Smooth muscle cell (in vitro differentiated cells): ENCODE measurements at regions not wholly inside any gene's neighbourhood (a gene's known extent, or its start where the extent isn't known, plus 50 kb on each side); places are given as distances from the start of the nearest gene placed in this dataset.

Source experiments
- DNase-seq: peaks from one replicate; lab custom pipeline; 2025; ENCODE audit not compliant: unreplicated experiment; lab: John Stamatoyannopoulos, UW
- H2AFZ ChIP-seq: fragments of 200-600 bp; sonication (generic); 2 replicates; pipeline ENCODE4 v1.6.0; 2016; ENCODE audit warnings: antibody characterized with exemption, low read depth, mild to moderate bottlenecking
- H3F3A ChIP-seq: fragments of 200-600 bp; sonication (generic); 2 replicates; pipeline ENCODE4 v1.6.0; 2017; ENCODE audit warnings: antibody characterized with exemption, low read depth
- H3K27ac ChIP-seq: fragments of 200-600 bp; sonication (generic); 2 replicates; pipeline ENCODE4 v1.5.1; 2016; ENCODE audit warnings: low read depth, mild to moderate bottlenecking
- H3K27me3 ChIP-seq: fragments of 200-600 bp; sonication (generic); 2 replicates; pipeline ENCODE4 v1.6.1; 2016; ENCODE audit warnings: low read depth, mild to moderate bottlenecking
- H3K36me3 ChIP-seq: fragments of 200-600 bp; sonication (generic); 2 replicates; pipeline ENCODE4 v1.5.1; 2016; ENCODE audit warnings: low read depth
- H3K4me1 ChIP-seq: fragments of 200-600 bp; sonication (generic); 2 replicates; pipeline ENCODE4 v1.5.1; 2016; ENCODE audit warnings: low read depth
- H3K4me2 ChIP-seq: fragments of 200-600 bp; sonication (generic); 2 replicates; pipeline ENCODE4 v1.6.0; 2016; ENCODE audit warnings: mild to moderate bottlenecking
- H3K4me3 ChIP-seq: fragments of 200-600 bp; sonication (generic); 2 replicates; pipeline ENCODE4 v1.5.1; 2016; ENCODE audit warnings: mild to moderate bottlenecking
- H3K79me2 ChIP-seq: fragments of 200-600 bp; sonication (generic); 2 replicates; pipeline ENCODE4 v1.6.0; 2016; ENCODE audit warnings: low read depth, mild to moderate bottlenecking
- H3K9ac ChIP-seq: fragments of 200-600 bp; sonication (generic); 2 replicates; pipeline ENCODE4 v1.6.0; 2016; ENCODE audit warnings: low read depth
- H3K9me3 ChIP-seq: fragments of 200-600 bp; sonication (generic); replicated peaks from 2 replicates; pipeline ENCODE4 v1.5.1; 2016; ENCODE audit warnings: low read depth
- H4K20me1 ChIP-seq: fragments of 200-600 bp; sonication (generic); 2 replicates; pipeline ENCODE4 v1.6.0; 2016; ENCODE audit warnings: low read depth
- WGBS: methylation state at CpG from one replicate; pipeline ENCODE4 v1.1.7; 2016; ENCODE audit warnings: low lambda C conversion rate; 5-methylcytosine and 5-hydroxymethylcytosine counted together
- TF ChIP-seq, protein P1 (sequence below): fragments of 200-600 bp; sonication (generic); IDR thresholded peaks from 2 replicates; pipeline ENCODE4 v1.5.1; 2017; ENCODE audit warnings: borderline replicate concordance, mild to moderate bottlenecking, antibody characterized with exemption; ENCODE audit not compliant: insufficient read depth, poor library complexity, severe bottlenecking

DNA sequence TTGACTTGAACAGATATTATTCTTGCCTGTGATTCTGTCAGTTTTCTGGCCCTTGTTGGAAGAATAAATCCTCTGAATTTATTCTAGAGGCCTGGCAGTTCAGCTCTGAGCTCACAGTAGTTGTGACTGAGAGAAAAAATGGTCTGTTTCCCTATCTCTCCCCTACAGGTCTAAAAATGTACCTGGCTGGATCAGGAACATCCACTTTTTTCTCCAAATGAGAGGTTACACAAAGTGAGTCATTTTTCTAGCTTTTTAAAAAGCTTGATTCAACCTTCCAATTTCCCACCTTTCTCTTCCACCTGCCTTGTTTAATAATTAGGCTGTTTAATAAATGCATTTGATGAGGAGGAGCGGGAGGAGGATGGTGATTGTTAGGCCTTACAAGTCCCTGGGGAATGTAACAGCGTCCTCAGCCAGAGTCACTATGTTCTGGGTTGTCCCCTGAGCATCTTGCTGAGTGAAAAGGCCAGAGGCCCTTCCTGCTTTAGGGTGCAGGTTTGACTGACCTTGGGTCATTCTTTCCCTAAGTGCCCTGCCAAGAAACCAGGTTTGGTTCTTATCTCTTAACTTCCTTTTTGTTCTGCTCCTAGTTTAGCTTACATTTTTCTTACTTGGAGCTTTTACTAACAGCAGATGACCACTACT lies 91.7 kb upstream of the FUT8 start:
- H3K9me3 ChIP-seq = no peaks in the 10 kb centered on the region
- no peaks in the 10 kb centered on the region for H3K27me3 ChIP-seq
- no peak overlapping the region for H3K4me2 ChIP-seq
- WGBS = 78% methylated on average over 2 of the region's 2 CpGs
- no peaks in the 10 kb centered on the region for H3K4me1 ChIP-seq
- no peak overlapping the region for H2AFZ ChIP-seq
- H3K27ac ChIP-seq = peak overlapping the region; percentile 29
- DNase-seq = no peak
- H3F3A ChIP-seq = no peaks in the 10 kb centered on the region
- TF ChIP-seq, protein P1, sequence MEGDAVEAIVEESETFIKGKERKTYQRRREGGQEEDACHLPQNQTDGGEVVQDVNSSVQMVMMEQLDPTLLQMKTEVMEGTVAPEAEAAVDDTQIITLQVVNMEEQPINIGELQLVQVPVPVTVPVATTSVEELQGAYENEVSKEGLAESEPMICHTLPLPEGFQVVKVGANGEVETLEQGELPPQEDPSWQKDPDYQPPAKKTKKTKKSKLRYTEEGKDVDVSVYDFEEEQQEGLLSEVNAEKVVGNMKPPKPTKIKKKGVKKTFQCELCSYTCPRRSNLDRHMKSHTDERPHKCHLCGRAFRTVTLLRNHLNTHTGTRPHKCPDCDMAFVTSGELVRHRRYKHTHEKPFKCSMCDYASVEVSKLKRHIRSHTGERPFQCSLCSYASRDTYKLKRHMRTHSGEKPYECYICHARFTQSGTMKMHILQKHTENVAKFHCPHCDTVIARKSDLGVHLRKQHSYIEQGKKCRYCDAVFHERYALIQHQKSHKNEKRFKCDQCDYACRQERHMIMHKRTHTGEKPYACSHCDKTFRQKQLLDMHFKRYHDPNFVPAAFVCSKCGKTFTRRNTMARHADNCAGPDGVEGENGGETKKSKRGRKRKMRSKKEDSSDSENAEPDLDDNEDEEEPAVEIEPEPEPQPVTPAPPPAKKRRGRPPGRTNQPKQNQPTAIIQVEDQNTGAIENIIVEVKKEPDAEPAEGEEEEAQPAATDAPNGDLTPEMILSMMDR = no peak
- no peaks in the 10 kb centered on the region for H4K20me1 ChIP-seq
- no peaks in the 10 kb centered on the region for H3K79me2 ChIP-seq
- H3K9ac ChIP-seq = no peak overlapping the region
- H3K4me3 ChIP-seq = no peak overlapping the region
- no peaks in the 10 kb centered on the region for H3K36me3 ChIP-seq

DNA sequence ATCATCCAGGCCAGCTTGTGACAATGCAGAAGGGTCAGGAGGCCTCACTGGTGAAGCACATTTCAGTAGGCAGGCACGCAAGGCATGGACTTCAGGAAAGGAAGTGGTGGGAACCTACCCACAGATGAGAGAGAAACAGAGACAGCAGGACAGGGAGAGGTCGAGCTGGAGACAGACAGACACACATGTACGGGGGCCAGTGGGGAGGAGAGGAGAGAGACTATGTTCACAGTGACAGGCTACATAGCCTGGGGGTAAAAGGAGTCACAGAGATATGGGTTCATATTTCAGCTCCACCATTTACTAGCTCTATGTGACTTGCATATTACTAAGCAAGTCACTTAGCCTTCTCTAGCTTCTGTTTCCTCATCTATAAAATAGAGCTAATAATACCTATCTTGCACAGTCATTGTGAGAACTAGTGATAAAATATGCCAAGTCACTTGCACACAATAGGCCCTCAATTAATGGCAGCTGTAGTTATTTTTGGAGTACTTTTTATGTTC lies 91.1 kb upstream of the FUT8 start:
- H3K4me2 ChIP-seq = no peak overlapping the region
- no peaks in the 10 kb centered on the region for H3K36me3 ChIP-seq
- 47% methylated on average over 3 of the region's 3 CpGs for WGBS
- no peaks in the 10 kb centered on the region for H3K27me3 ChIP-seq
- no peak for DNase-seq
- H4K20me1 ChIP-seq = no peaks in the 10 kb centered on the region
- H3K9me3 ChIP-seq = no peaks in the 10 kb centered on the region
- TF ChIP-seq, protein P1 = no peak
- H3K4me3 ChIP-seq = no peak overlapping the region
- H3K79me2 ChIP-seq = no peaks in the 10 kb centered on the region
- no peak overlapping the region for H2AFZ ChIP-seq
- H3K27ac ChIP-seq = peak overlapping the region; percentile 29
- no peaks in the 10 kb centered on the region for H3F3A ChIP-seq
- no peaks in the 10 kb centered on the region for H3K4me1 ChIP-seq
- H3K9ac ChIP-seq = no peak overlapping the region

DNA sequence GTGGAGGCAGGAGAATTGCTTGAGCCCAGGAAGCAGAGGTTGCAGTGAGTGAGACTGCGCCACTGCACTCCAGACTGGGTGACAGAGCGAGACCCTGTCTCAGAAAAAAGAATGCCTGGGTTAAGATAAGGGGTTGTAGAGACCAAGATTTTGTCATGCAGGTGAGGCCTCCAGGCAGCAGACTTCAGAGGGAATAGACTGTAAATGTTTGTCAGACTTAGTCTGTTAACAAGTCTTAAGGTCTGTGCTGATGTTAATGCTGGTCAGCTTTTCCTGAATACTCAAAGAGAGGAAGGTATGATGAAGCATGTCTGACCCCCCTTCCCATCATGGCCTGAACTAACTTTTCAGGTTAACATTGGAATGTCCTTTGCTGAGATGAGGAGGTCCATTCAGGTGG lies 83.0 kb upstream of the FUT8 start:
- Histone ChIP-seq H3K4me2 (no peak overlapping the region), H3K9me3 (no peaks in the 10 kb centered on the region), H3K4me1 (peaks cover 4% of the 10 kb centered on the region), H3K36me3 (no peaks in the 10 kb centered on the region), H3F3A (no peaks in the 10 kb centered on the region), H3K9ac (no peak overlapping the region), H3K79me2 (no peaks in the 10 kb centered on the region), H4K20me1 (no peaks in the 10 kb centered on the region), H3K27ac (no peak overlapping the region), H3K4me3 (no peak overlapping the region), H3K27me3 (no peaks in the 10 kb centered on the region), H2AFZ (no peak overlapping the region)
- 100% methylated on average over 2 of the region's 2 CpGs for WGBS
- no peak for DNase-seq
- TF ChIP-seq, protein P1 = no peak

DNA sequence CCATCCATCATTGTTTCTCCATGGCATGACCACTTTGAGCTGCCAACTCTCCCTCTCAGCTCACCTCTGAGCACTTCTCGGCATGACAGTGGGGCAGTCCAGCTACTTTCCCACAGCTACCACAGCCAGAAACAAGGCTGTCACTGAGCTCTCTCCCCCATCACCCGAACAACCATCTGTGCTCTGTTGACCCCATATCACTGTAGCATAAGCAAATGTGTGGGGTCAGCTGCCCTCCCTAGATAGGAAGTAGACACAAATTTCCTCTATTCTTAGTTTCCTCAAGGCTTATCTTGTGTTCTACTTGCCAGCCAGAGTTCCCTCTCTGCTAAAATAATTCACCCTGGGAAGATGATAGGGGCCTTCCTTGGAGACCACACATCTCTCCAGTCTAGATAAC lies 82.6 kb upstream of the FUT8 start:
- peaks cover 9% of the 10 kb centered on the region for H3K4me1 ChIP-seq
- H4K20me1 ChIP-seq = no peaks in the 10 kb centered on the region
- no peak overlapping the region for H3K9ac ChIP-seq
- H3F3A ChIP-seq = no peaks in the 10 kb centered on the region
- no peaks in the 10 kb centered on the region for H3K27me3 ChIP-seq
- no peaks in the 10 kb centered on the region for H3K79me2 ChIP-seq
- no peak overlapping the region for H3K27ac ChIP-seq
- H3K4me3 ChIP-seq = no peak overlapping the region
- TF ChIP-seq, protein P1 = no peak
- no peaks in the 10 kb centered on the region for H3K36me3 ChIP-seq
- WGBS = 78% methylated on average over 2 of the region's 2 CpGs
- H3K9me3 ChIP-seq = no peaks in the 10 kb centered on the region
- H3K4me2 ChIP-seq = no peak overlapping the region
- DNase-seq = no peak
- no peak overlapping the region for H2AFZ ChIP-seq
